HCT116 (cell line): ENCODE measurements at regions not wholly inside any gene's neighbourhood (a gene's known extent, or its start where the extent isn't known, plus 50 kb on each side); places are given as distances from the start of the nearest gene placed in this dataset.

Source experiments
- ATAC-seq: fragments of 200-7000 bp; cut with Tn5 transposase; 2 replicates; pipeline ENCODE4 v1.9.1; 2020; ENCODE audit warnings: mild to moderate bottlenecking, moderate library complexity
- BruUV-seq: library from RNA; stranded (reverse); fragments of 400-500 nt; replicated peaks from 2 replicates; lab custom pipeline; 2021; lab: Mats Ljungman, UMichigan
- CTCF ChIA-PET: fragments of 300-600 bp; sonication (Branson Sonifier 250); formaldehyde crosslinking; loops from one replicate; lab custom pipeline; 2021; ENCODE audit warnings: antibody characterized with exemption; lab: Charles Lee
- POLR2A ChIA-PET: fragments of 300-600, 350-600 bp; sonication (Branson Sonifier 250); formaldehyde crosslinking; loops from one replicate; lab custom pipeline; 2021; ENCODE audit warnings: antibody characterized with exemption; lab: Charles Lee
- RAD21 ChIA-PET, 2 experiments: fragments of 300-600 bp; sonication (Branson Sonifier 250); formaldehyde crosslinking; loops; one replicate each; lab custom pipeline; 2023; ENCODE audit warnings: low total read pairs in 2 of 2; ENCODE audit not compliant: uncharacterized antibody in 2 of 2, unreplicated experiment in 2 of 2, low non-redundant PET in 1 of 2; lab: Charles Lee
- DNase-seq: peaks from one replicate; pipeline ENCODE4 v3.0.0-alpha.2; 2010; ENCODE audit warnings: low read depth, low spot score
- H2AFZ ChIP-seq: fragments of 200-600 bp; shearing (Covaris generic), sonication (generic); 2 replicates; pipeline ENCODE4 v1.6.1; 2017; ENCODE audit warnings: low read depth, mixed run types, mixed read lengths, antibody characterized with exemption, low read length; ENCODE audit not compliant: poor library complexity, severe bottlenecking
- H3K27ac ChIP-seq: 2 replicates; pipeline ENCODE4 v1.5.1; 2012; ENCODE audit warnings: low read depth, low read length
- H3K27me3 ChIP-seq: fragments of 200-600 bp; sonication (generic); 2 replicates; pipeline ENCODE4 v1.6.1; 2016; ENCODE audit warnings: mixed run types, low read length, mixed read lengths; ENCODE audit not compliant: insufficient read depth
- H3K36me3 ChIP-seq, 2 experiments: fragments of 200-500 bp in 1 of 2; fragments of 200-600 bp in 1 of 2; sonication (Bioruptor generic) in 1 of 2; sonication (generic) in 1 of 2; 2 replicates each; pipeline versions ENCODE4 v1.5.1 to v1.6.1; 2014 to 2016; ENCODE audit warnings: low read length in 2 of 2, inconsistent platforms in 1 of 2, mixed read lengths in 1 of 2, mixed run types in 1 of 2; ENCODE audit not compliant: insufficient read depth in 2 of 2, control insufficient read depth in 1 of 2
- H3K4me1 ChIP-seq, 2 experiments: fragments of 200-600 bp in 1 of 2; sonication (generic) in 1 of 2; 2 replicates each; pipeline versions ENCODE4 v1.5.1 to v1.6.1; 2012 to 2017; ENCODE audit warnings: low read length in 2 of 2, inconsistent platforms in 1 of 2, mild to moderate bottlenecking in 1 of 2, mixed read lengths in 1 of 2, mixed run types in 1 of 2, moderate library complexity in 1 of 2; ENCODE audit not compliant: insufficient read depth in 2 of 2, control insufficient read depth in 1 of 2
- H3K4me2 ChIP-seq: fragments of 200-600 bp; sonication (generic); 2 replicates; pipeline ENCODE4 v1.6.1; 2017; ENCODE audit warnings: mixed run types, low read length, mixed read lengths
- H3K4me3 ChIP-seq, 2 experiments: fragments of 200-600 bp in 1 of 2; sonication (generic) in 1 of 2; replicated peaks in 1 of 2; 2 replicates each; pipeline ENCODE4 v1.5.1; 2011 to 2016; ENCODE audit warnings: low read length in 2 of 2, control low read depth in 1 of 2, low read depth in 1 of 2, mild to moderate bottlenecking in 1 of 2, mixed read lengths in 1 of 2, mixed run types in 1 of 2
- H3K79me2 ChIP-seq: fragments of 200-600 bp; sonication (generic); 2 replicates; pipeline ENCODE4 v1.6.1; 2017; ENCODE audit warnings: mild to moderate bottlenecking, mixed run types, low read length, moderate library complexity, mixed read lengths; ENCODE audit not compliant: insufficient read depth
- H3K9ac ChIP-seq: fragments of 200-600 bp; sonication (generic); 2 replicates; pipeline ENCODE4 v1.6.1; 2016; ENCODE audit warnings: low read length, mixed read lengths
- H3K9me2 ChIP-seq: fragments of 200-600 bp; sonication (generic), shearing (Covaris generic); 2 replicates; pipeline ENCODE4 v1.6.1; 2017; ENCODE audit warnings: mixed run types, mild to moderate bottlenecking, moderate library complexity; ENCODE audit not compliant: insufficient read depth
- H3K9me3 ChIP-seq, 2 experiments: fragments of 200-500 bp in 1 of 2; fragments of 200-600 bp in 1 of 2; sonication (Bioruptor generic) in 1 of 2; sonication (generic) in 1 of 2; 2 replicates each; pipeline ENCODE4 v1.6.1; 2014 to 2017; ENCODE audit warnings: low read length in 2 of 2, mixed read lengths in 2 of 2, inconsistent platforms in 1 of 2, low read depth in 1 of 2, mild to moderate bottlenecking in 1 of 2, mixed run types in 1 of 2, moderate library complexity in 1 of 2; ENCODE audit not compliant: control insufficient read depth in 1 of 2, insufficient read depth in 1 of 2
- H4K20me1 ChIP-seq: fragments of 200-600 bp; sonication (generic), shearing (Covaris generic); 2 replicates; pipeline ENCODE4 v1.6.1; 2017; ENCODE audit warnings: mixed run types, mild to moderate bottlenecking, moderate library complexity; ENCODE audit not compliant: insufficient read depth
- CBX3 ChIP-seq: IDR thresholded peaks from 2 replicates; pipeline ENCODE4 v1.6.1; 2012; ENCODE audit warnings: low read depth
- CTCF ChIP-seq, 3 experiments: fragments of 200-600 bp in 1 of 3; sonication (generic) in 1 of 3; IDR thresholded peaks in 2 of 3; conservative IDR thresholded peaks in 1 of 3; 2 replicates each; pipeline ENCODE4 v1.5.1; 2012 to 2017; ENCODE audit warnings: low read depth in 2 of 3, low read length in 2 of 3, antibody characterized with exemption in 1 of 3, borderline replicate concordance in 1 of 3, control low read depth in 1 of 3, mild to moderate bottlenecking in 1 of 3, mixed read lengths in 1 of 3, mixed run types in 1 of 3, moderate library complexity in 1 of 3; ENCODE audit not compliant: insufficient read depth in 1 of 3
- EGR1 ChIP-seq: IDR thresholded peaks from 2 replicates; pipeline ENCODE4 v1.6.1; 2012; ENCODE audit warnings: low read depth
- ELF1 ChIP-seq: IDR thresholded peaks from 2 replicates; pipeline ENCODE4 v1.6.1; 2012; ENCODE audit warnings: low read depth, borderline replicate concordance
- EZH2phosphoT487 ChIP-seq: fragments of 200-600 bp; IDR thresholded peaks from 2 replicates; pipeline ENCODE4 v1.6.1; 2018; ENCODE audit warnings: antibody characterized with exemption, borderline replicate concordance
- FOSL1 ChIP-seq: IDR thresholded peaks from 2 replicates; pipeline ENCODE4 v1.6.1; 2012; ENCODE audit warnings: low read depth
- MAX ChIP-seq: IDR thresholded peaks from 2 replicates; pipeline ENCODE4 v1.6.1; 2012
- POLR2A ChIP-seq: IDR thresholded peaks from 2 replicates; pipeline ENCODE4 v1.7.0; 2011; ENCODE audit warnings: borderline replicate concordance; ENCODE audit not compliant: insufficient read depth, insufficient read length; ENCODE audit errors: extremely low read depth
- REST ChIP-seq: IDR thresholded peaks from 2 replicates; pipeline ENCODE4 v1.6.1; 2012; ENCODE audit warnings: low read depth
- SP1 ChIP-seq: IDR thresholded peaks from 2 replicates; pipeline ENCODE4 v1.6.1; 2012; ENCODE audit warnings: low read depth
- SRF ChIP-seq: IDR thresholded peaks from 2 replicates; pipeline ENCODE4 v1.6.1; 2012; ENCODE audit warnings: low read depth
- ZBTB33 ChIP-seq: IDR thresholded peaks from 2 replicates; pipeline ENCODE4 v1.6.1; 2011; ENCODE audit warnings: mild to moderate bottlenecking, low read length, moderate library complexity; ENCODE audit not compliant: insufficient replicate concordance; ENCODE audit errors: extremely low read depth
- ZFX ChIP-seq: fragments of 450-650 bp; IDR thresholded peaks from 2 replicates; pipeline ENCODE4 v1.6.1; 2017
- intact Hi-C: fragments of 100-400 bp; cut with micrococcal nuclease; formaldehyde crosslinking; loops from 2 replicates; pipeline ENCODE4 v1.10.0; 2022

- Histone ChIP-seq H3K4me3 (no peak overlapping the region), H3K27me3 (no peaks in the 10 kb centered on the region)
- DNase-seq, result no peak
- TF ChIP-seq POLR2A (no peak), SRF (no peak), MAX (no peak), EGR1 (no peak), FOSL1 (no peak), SP1 (no peak), ZBTB33 (no peak), CBX3 (no peak), EZH2phosphoT487 (no peak), ZFX (no peak), CTCF (IDR thresholded peaks at IDR 0.05 in 2 of 3, conservative IDR thresholded peaks at IDR 0.05 in 1 of 3; ENCODE audit: borderline replicate concordance in 1 of 3, insufficient read depth in 1 of 3, low read depth in 2 of 3, low read length in 2 of 3) (no peak), REST (no peak), ELF1 (no peak)
- TF ChIP-seq, all 23 proteins: peak for 0
- Histone ChIP-seq H3K9me2 (no peaks in the 10 kb centered on the region), H3K9me3 (no peaks in the 10 kb centered on the region), H2AFZ (no peak overlapping the region), H3K4me2 (no peak overlapping the region), H3K4me1 (no peaks in the 10 kb centered on the region), H3K36me3 (no peaks in the 10 kb centered on the region), H3K27ac (no peak overlapping the region), H3K9ac (no peak overlapping the region), H4K20me1 (no peaks in the 10 kb centered on the region), H3K79me2 (no peaks in the 10 kb centered on the region)
- ATAC-seq, result no peak
- intact Hi-C loops, result no loop called here
- ChIA-PET POLR2A (no interaction called here), CTCF (no interaction called here), RAD21 (no interaction called here)
- no TSS peak for BruUV-seq
Measured at GRCh38 chr15:95975212-95975611, 355.3 kb upstream of the NR2F2 start.
